DOHH2 (cell line): ENCODE measurements at regions not wholly inside any gene's neighbourhood (a gene's known extent, or its start where the extent isn't known, plus 50 kb on each side); places are given as distances from the start of the nearest gene placed in this dataset.
"Not testable (repeated sequence)": the region's sequence is repeated elsewhere in the genome, so short reads cannot be mapped to it uniquely, and the experiment has no call there.

Source experiments
- H3F3A ChIP-seq: fragments of 200-600 bp; sonication (generic), shearing (Covaris generic); 2 replicates; pipeline ENCODE4 v1.6.0; 2016; ENCODE audit warnings: antibody characterized with exemption, mild to moderate bottlenecking; ENCODE audit not compliant: control insufficient read depth, insufficient read depth
- H3K27ac ChIP-seq: fragments of 200-600 bp; sonication (generic); 2 replicates; pipeline ENCODE4 v1.5.1; 2014; ENCODE audit warnings: low read depth, mild to moderate bottlenecking, low read length, moderate library complexity
- H3K27me3 ChIP-seq: fragments of 200-600 bp; sonication (generic); 2 replicates; pipeline ENCODE4 v1.6.1; 2014; ENCODE audit warnings: mild to moderate bottlenecking, low read length, mixed read lengths; ENCODE audit not compliant: control insufficient read depth
- H3K36me3 ChIP-seq: fragments of 200-600 bp; sonication (generic); 2 replicates; pipeline ENCODE4 v1.6.1; 2014; ENCODE audit warnings: mild to moderate bottlenecking, low read length, moderate library complexity, mixed read lengths; ENCODE audit not compliant: control insufficient read depth
- H3K4me1 ChIP-seq: fragments of 200-600 bp; sonication (generic); 2 replicates; pipeline ENCODE4 v1.6.1; 2014; ENCODE audit warnings: mild to moderate bottlenecking, low read length, mixed read lengths; ENCODE audit not compliant: control insufficient read depth
- H3K4me2 ChIP-seq: fragments of 200-600 bp; sonication (generic); 2 replicates; pipeline ENCODE4 v1.6.0; 2014; ENCODE audit warnings: mild to moderate bottlenecking, low read length, moderate library complexity
- H3K4me3 ChIP-seq: fragments of 200-600 bp; sonication (generic); 2 replicates; pipeline ENCODE4 v1.5.1; 2014; ENCODE audit warnings: mild to moderate bottlenecking, low read length, mixed read lengths
- H3K79me2 ChIP-seq: fragments of 200-600 bp; sonication (generic); 2 replicates; pipeline ENCODE4 v1.6.1; 2014; ENCODE audit warnings: mild to moderate bottlenecking, low read length, mixed read lengths; ENCODE audit not compliant: control insufficient read depth
- H3K9me2 ChIP-seq: fragments of 200-600 bp; sonication (generic); replicated peaks from 2 replicates; pipeline ENCODE4 v1.6.1; 2014; ENCODE audit warnings: mild to moderate bottlenecking, low read length, mixed read lengths; ENCODE audit not compliant: control insufficient read depth
- H3K9me3 ChIP-seq: fragments of 200-600 bp; sonication (generic); 2 replicates; pipeline ENCODE4 v1.6.1; 2014; ENCODE audit warnings: antibody characterized with exemption, low read length, mixed read lengths; ENCODE audit not compliant: control insufficient read depth, insufficient read depth
- H4K20me1 ChIP-seq: fragments of 200-600 bp; sonication (generic); 2 replicates; pipeline ENCODE4 v1.6.0; 2014; ENCODE audit warnings: low read depth, mild to moderate bottlenecking, antibody characterized with exemption, low read length, moderate library complexity; ENCODE audit not compliant: control insufficient read depth, insufficient read depth
- EZH2phosphoT487 ChIP-seq: fragments of 200-600 bp; sonication (generic); IDR thresholded peaks from 2 replicates; pipeline ENCODE4 v1.6.1; 2017; ENCODE audit warnings: borderline replicate concordance, mild to moderate bottlenecking, antibody characterized with exemption, low read length, moderate library complexity, mixed read lengths
- TF ChIP-seq, protein P1 (sequence below): fragments of 200-600 bp; sonication (generic); IDR thresholded peaks from one replicate; pipeline ENCODE4 v1.5.1; 2014; ENCODE audit warnings: antibody characterized with exemption, mild to moderate bottlenecking, low read depth, low read length; ENCODE audit not compliant: poor library complexity, severe bottlenecking

DNA sequence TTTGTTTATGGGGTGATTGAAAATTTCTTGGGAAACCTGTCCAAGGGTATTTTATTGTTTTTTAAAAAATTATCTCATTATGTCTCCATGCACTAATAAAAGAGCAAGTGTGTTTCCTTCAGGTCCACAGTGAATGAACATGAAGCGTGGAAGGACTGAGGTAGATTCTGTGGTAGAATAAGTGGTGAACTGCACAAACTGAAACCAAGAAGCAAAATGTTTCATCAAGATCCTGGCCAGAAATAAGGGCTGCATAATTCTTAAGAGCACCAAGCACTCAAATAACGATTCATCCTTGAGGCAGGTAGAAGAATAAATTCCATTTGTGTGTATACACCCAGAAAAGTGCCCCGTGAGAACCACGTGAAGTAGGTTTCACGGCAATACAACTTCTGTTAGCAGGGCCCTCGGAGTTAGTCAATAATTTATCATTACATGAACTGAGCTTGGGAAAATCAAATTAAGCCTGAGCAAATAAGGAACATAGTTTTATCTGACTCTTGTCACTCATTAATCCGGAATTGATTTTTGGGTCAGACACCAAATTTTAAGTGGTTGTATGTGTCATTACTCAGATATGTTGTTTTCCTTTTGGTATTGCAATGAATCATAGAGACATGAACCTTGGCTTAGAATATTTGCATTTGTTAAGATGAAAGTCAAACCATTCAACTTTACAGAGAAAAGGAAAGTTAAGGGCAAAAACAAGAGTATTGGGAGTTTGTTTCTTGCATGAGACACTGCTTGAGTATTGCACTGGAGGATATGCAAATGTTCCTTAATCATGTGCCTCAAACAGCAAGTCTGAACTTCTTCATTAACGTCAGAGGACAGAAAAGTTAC is 472.6 kb upstream of the NETO1 start:
- H3K4me1 ChIP-seq = no peaks in the 10 kb centered on the region
- no peak for TF ChIP-seq EZH2phosphoT487
- TF ChIP-seq, protein P1, sequence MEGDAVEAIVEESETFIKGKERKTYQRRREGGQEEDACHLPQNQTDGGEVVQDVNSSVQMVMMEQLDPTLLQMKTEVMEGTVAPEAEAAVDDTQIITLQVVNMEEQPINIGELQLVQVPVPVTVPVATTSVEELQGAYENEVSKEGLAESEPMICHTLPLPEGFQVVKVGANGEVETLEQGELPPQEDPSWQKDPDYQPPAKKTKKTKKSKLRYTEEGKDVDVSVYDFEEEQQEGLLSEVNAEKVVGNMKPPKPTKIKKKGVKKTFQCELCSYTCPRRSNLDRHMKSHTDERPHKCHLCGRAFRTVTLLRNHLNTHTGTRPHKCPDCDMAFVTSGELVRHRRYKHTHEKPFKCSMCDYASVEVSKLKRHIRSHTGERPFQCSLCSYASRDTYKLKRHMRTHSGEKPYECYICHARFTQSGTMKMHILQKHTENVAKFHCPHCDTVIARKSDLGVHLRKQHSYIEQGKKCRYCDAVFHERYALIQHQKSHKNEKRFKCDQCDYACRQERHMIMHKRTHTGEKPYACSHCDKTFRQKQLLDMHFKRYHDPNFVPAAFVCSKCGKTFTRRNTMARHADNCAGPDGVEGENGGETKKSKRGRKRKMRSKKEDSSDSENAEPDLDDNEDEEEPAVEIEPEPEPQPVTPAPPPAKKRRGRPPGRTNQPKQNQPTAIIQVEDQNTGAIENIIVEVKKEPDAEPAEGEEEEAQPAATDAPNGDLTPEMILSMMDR = no peak
- no peaks in the 10 kb centered on the region for H3K27me3 ChIP-seq
- H3K9me2 ChIP-seq = no peaks in the 10 kb centered on the region
- H4K20me1 ChIP-seq = no peaks in the 10 kb centered on the region
- H3K27ac ChIP-seq = no peak overlapping the region
- no peaks in the 10 kb centered on the region for H3K36me3 ChIP-seq
- H3K4me3 ChIP-seq = no peak overlapping the region
- no peaks in the 10 kb centered on the region for H3K79me2 ChIP-seq
- no peaks in the 10 kb centered on the region; the same call in 1 of the 2 replicates for H3K9me3 ChIP-seq
- H3K4me2 ChIP-seq = no peak overlapping the region
- no peaks in the 10 kb centered on the region for H3F3A ChIP-seq

DNA sequence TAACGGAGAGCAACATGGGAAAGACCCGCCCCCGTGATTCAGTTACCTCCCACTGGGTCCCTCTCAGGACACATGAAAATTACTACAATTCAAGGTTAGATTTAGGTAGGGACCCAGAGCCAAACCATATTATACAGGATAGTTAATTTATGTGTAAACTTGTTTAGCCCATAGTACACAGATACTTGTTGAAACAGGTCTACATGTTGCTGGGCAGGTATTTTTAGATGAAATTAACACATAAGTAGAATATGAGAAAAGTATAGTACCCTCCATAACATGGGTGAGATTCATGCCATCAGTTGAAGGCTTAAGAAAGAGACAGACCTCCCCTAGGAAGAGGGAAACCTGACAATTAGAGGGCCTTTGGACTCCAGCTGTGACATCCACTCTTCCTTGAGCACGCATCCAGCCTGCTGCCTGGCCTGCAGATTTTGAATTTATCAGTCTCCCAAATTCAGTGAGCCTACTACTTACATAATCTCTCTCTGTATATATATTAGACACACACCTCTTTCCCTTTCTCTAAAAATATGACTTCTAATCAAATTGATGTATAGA is 463.5 kb upstream of the NETO1 start:
- H3F3A ChIP-seq = no peaks in the 10 kb centered on the region
- no peaks in the 10 kb centered on the region for H3K4me1 ChIP-seq
- TF ChIP-seq, protein P1 = no peak
- no peak for TF ChIP-seq EZH2phosphoT487
- H3K4me2 ChIP-seq = no peak overlapping the region
- no peaks in the 10 kb centered on the region for H3K79me2 ChIP-seq
- no peaks in the 10 kb centered on the region for H3K9me2 ChIP-seq
- no peaks in the 10 kb centered on the region; the same call in 1 of the 2 replicates for H3K9me3 ChIP-seq
- H4K20me1 ChIP-seq = no peaks in the 10 kb centered on the region
- H3K27ac ChIP-seq = no peak overlapping the region
- H3K27me3 ChIP-seq = no peaks in the 10 kb centered on the region
- H3K36me3 ChIP-seq = no peaks in the 10 kb centered on the region
- H3K4me3 ChIP-seq = no peak overlapping the region

DNA sequence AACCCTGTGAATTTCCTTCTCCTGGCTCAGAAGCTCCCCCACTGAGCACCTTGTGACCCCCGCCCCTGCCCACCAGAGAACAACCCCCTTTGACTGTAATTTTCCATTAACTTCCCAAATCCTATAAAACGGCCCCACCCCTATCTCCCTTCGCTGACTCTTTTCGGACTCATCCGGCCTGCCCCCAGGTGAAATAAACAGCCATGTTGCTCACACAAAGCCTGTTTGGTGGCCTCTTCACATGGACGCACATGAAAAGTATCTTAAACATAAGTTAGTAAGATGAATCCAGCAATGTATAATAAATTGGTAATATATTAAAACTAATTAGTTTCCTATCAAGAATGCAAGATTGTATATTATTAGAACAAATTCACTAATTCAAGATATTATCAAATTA is 462.3 kb upstream of the NETO1 start:
- not testable (repeated sequence) for H3K27ac ChIP-seq, H3K27me3 ChIP-seq, H3F3A ChIP-seq, H3K4me1 ChIP-seq, H3K36me3 ChIP-seq, H3K4me3 ChIP-seq, H3K4me2 ChIP-seq, H4K20me1 ChIP-seq, H3K9me3 ChIP-seq, H3K79me2 ChIP-seq, H3K9me2 ChIP-seq

DNA sequence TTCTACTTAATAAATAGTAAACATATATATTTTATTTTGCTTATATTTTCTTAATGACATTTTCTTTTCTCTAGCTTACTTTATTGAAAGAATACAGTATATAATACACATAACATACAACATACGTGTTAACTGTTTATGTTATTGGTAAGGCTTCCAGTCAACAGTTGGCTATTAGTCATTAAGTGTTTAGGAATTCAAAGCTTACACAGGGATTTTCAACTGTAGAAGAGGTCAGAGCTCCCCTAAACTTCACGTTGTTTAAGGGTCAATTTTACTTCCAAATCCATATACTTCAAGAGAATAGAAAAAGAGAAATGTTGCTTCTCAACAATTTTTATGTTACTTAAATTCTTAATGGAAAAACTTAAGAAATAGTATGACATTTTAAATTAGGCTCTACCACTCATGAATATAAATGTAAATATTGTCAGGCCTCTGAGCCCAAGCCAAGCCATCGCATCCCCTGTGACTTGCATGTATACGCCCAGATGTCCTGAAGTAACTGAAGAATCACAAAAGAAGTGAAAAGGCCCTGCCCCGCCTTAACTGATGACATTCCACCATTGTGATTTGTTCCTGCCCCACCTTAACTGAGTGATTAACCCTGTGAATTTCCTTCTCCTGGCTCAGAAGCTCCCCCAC is 456.5 kb upstream of the NETO1 start:
- H3K9me2 ChIP-seq, H3K27me3 ChIP-seq, H3K4me2 ChIP-seq, H3K4me1 ChIP-seq, H3K9me3 ChIP-seq, H4K20me1 ChIP-seq, H3K36me3 ChIP-seq, H3F3A ChIP-seq, H3K79me2 ChIP-seq, H3K4me3 ChIP-seq, H3K27ac ChIP-seq: not testable (repeated sequence)
